Endothelial cell of umbilical vein (primary cell): ENCODE measurements at regions not wholly inside any gene's neighbourhood (a gene's known extent, or its start where the extent isn't known, plus 50 kb on each side); places are given as distances from the start of the nearest gene placed in this dataset.

Experiments used
- BruUV-seq: library from RNA; stranded (reverse); fragments of 400-500 nt; replicated peaks from 2 replicates; lab custom pipeline; 2021; lab: Mats Ljungman, UMichigan
- CTCF ChIA-PET: fragments of 300-600, 350-600 bp; sonication (Branson Sonifier 250); formaldehyde crosslinking; loops from one replicate; lab custom pipeline; 2021; ENCODE audit warnings: antibody characterized with exemption, inconsistent platforms; lab: Charles Lee
- POLR2A ChIA-PET: fragments of 300-600, 350-600 bp; sonication (Branson Sonifier 250); formaldehyde crosslinking; loops from one replicate; lab custom pipeline; 2021; ENCODE audit warnings: antibody characterized with exemption, inconsistent platforms; lab: Charles Lee
- DNase-seq: peaks from one replicate; pipeline ENCODE4 v3.0.0-alpha.2; 2011; ENCODE audit warnings: low read depth, low spot score
- FAIRE-seq: peaks from 2 replicates; lab custom pipeline; 2011; peaks lifted over from hg19 to GRCh38; lab: Jason Lieb, UNC
- H2AFZ ChIP-seq: 2 replicates; pipeline ENCODE4 v1.6.0; 2012; ENCODE audit warnings: low read depth, low read length, control low read depth, inconsistent platforms
- H3K27ac ChIP-seq: 2 replicates; pipeline ENCODE4 v1.5.1; 2011; ENCODE audit warnings: low read depth, mild to moderate bottlenecking, control low read depth, low read length, moderate library complexity; ENCODE audit not compliant: insufficient read depth
- H3K27me3 ChIP-seq, 2 experiments: 2 replicates each; pipeline versions ENCODE4 v1.6.0 to v1.6.1; 2011; ENCODE audit warnings: low read length in 2 of 2, mixed read lengths in 1 of 2; ENCODE audit not compliant: control insufficient read depth in 2 of 2, insufficient read depth in 2 of 2
- H3K36me3 ChIP-seq, 2 experiments: 2 replicates in 1 of 2; 3 replicates in 1 of 2; pipeline ENCODE4 v1.5.1; 2011; ENCODE audit warnings: low read length in 2 of 2, mild to moderate bottlenecking in 1 of 2, moderate library complexity in 1 of 2; ENCODE audit not compliant: control insufficient read depth in 2 of 2, insufficient read depth in 2 of 2; ENCODE audit errors: extremely low read depth in 1 of 2
- H3K4me1 ChIP-seq: 3 replicates; pipeline ENCODE4 v1.5.1; 2011; ENCODE audit warnings: mild to moderate bottlenecking, low read length; ENCODE audit not compliant: control insufficient read depth, insufficient read depth; ENCODE audit errors: extremely low read depth
- H3K4me2 ChIP-seq: 2 replicates; pipeline ENCODE4 v1.6.1; 2011; ENCODE audit warnings: low read length, control low read depth, mixed read lengths; ENCODE audit not compliant: insufficient read depth
- H3K4me3 ChIP-seq, 3 experiments: fragments of 200-600 bp in 1 of 3; sonication (generic), shearing (Covaris generic) in 1 of 3; replicated peaks in 1 of 3; 2 replicates each; pipeline ENCODE4 v1.5.1; 2011 to 2016; ENCODE audit warnings: control low read depth in 3 of 3, low read length in 3 of 3, mild to moderate bottlenecking in 2 of 3, inconsistent platforms in 1 of 3, low read depth in 1 of 3, moderate library complexity in 1 of 3; ENCODE audit not compliant: insufficient read depth in 1 of 3
- H3K79me2 ChIP-seq: 2 replicates; pipeline ENCODE4 v1.6.0; 2012; ENCODE audit warnings: low read length, inconsistent platforms; ENCODE audit not compliant: control insufficient read depth, insufficient read depth
- H3K9ac ChIP-seq: replicated peaks from 2 replicates; pipeline ENCODE3; 2011; ENCODE audit warnings: low read length, control low read depth; ENCODE audit not compliant: insufficient read depth; ENCODE audit errors: extremely low read depth
- H3K9me1 ChIP-seq: replicated peaks from 3 replicates; pipeline ENCODE4 v1.6.0; 2011; ENCODE audit warnings: mild to moderate bottlenecking, low read length; ENCODE audit not compliant: control insufficient read depth, insufficient read depth; ENCODE audit errors: extremely low read depth
- H3K9me3 ChIP-seq: replicated peaks from 2 replicates; pipeline ENCODE4 v1.5.1; 2012; ENCODE audit warnings: low read length, inconsistent platforms; ENCODE audit not compliant: control insufficient read depth, insufficient read depth
- H4K20me1 ChIP-seq: replicated peaks from 2 replicates; pipeline ENCODE3; 2011; ENCODE audit warnings: mild to moderate bottlenecking, low read length; ENCODE audit not compliant: control insufficient read depth, insufficient read depth; ENCODE audit errors: extremely low read depth
- CTCF ChIP-seq, 2 donors: IDR thresholded peaks; 1 replicate in 1 of 2; 2 replicates in 1 of 2; pipeline ENCODE4 v1.5.1; 2011; ENCODE audit warnings: low read length in 2 of 2, mild to moderate bottlenecking in 2 of 2, moderate library complexity in 2 of 2, control low read depth in 1 of 2, inconsistent platforms in 1 of 2, low read depth in 1 of 2; ENCODE audit not compliant: insufficient read depth in 1 of 2; ENCODE audit errors: extremely low read depth in 1 of 2
- EZH2 ChIP-seq: IDR thresholded peaks from 2 replicates; pipeline ENCODE4 v1.6.1; 2012; ENCODE audit warnings: borderline replicate concordance, low read depth, mild to moderate bottlenecking, moderate library complexity, low read length, inconsistent platforms; ENCODE audit not compliant: severe bottlenecking
- POLR2A ChIP-seq: IDR thresholded peaks from 2 replicates; pipeline ENCODE4 v1.6.1; 2012; ENCODE audit warnings: low read depth, mild to moderate bottlenecking, control low read depth, low read length
- dilution Hi-C: fragments of 300-500 bp; cut with MboI; formaldehyde crosslinking; loops from one replicate; pipeline ENCODE4 v1.15.0; 2019; ENCODE audit warnings: low sequenced_read_pairs; ENCODE audit not compliant: extremely low pct_ligation_motif_present
- intact Hi-C: fragments of 100-400 bp; cut with micrococcal nuclease; formaldehyde crosslinking; loops from one replicate; pipeline ENCODE4 v1.10.0; 2022

- no peak for TF ChIP-seq CTCF (IDR thresholded peaks at IDR 0.05; ENCODE audit: extremely low read depth in 1 of 2, insufficient read depth in 1 of 2, low read depth in 1 of 2, low read length in 2 of 2)
- no peak for TF ChIP-seq EZH2
- Histone ChIP-seq H3K4me1 (peaks cover 31% of the 10 kb centered on the region), H3K36me3 (no peaks in the 10 kb centered on the region), H2AFZ (no peak overlapping the region), H3K9me1 (no peaks in the 10 kb centered on the region), H3K4me2 (no peak overlapping the region), H3K9ac (no peak overlapping the region), H3K4me3 (no peak overlapping the region), H3K27me3 (no peaks in the 10 kb centered on the region), H3K79me2 (no peaks in the 10 kb centered on the region), H4K20me1 (no peaks in the 10 kb centered on the region), H3K27ac (no peak overlapping the region), H3K9me3 (no peaks in the 10 kb centered on the region)
- dilution Hi-C loops (no loop called here), intact Hi-C loops (loop anchor here (5.0 kb wide), 2 partner anchors 231 to 451 kb away; partner anchors contain the start of gene EMCN)
- FAIRE-seq: no peak
- no peak for DNase-seq
- no TSS peak for BruUV-seq
- ChIA-PET POLR2A (no interaction called here), CTCF (interaction anchor here (0.8 kb wide), 1 partner anchor 14 kb away, joined by 3 read pairs; no protein-coding TSS in a partner anchor)
These were observed 96.4 kb upstream of the DDIT4L start for GRCh38 chr4:100286636-100287035.

GRCh38 chr4:100285121-100285520, 94.9 kb upstream of the DDIT4L start:
- Histone ChIP-seq H3K27ac (no peak overlapping the region), H3K79me2 (no peaks in the 10 kb centered on the region), H3K27me3 (no peaks in the 10 kb centered on the region), H3K4me3 (no peak overlapping the region), H3K9ac (no peak overlapping the region), H3K4me1 (peaks cover 20% of the 10 kb centered on the region), H3K9me3 (no peaks in the 10 kb centered on the region), H4K20me1 (no peaks in the 10 kb centered on the region), H3K4me2 (no peak overlapping the region), H3K36me3 (no peaks in the 10 kb centered on the region), H3K9me1 (no peaks in the 10 kb centered on the region), H2AFZ (no peak overlapping the region)
- ChIA-PET POLR2A (no interaction called here), CTCF (no interaction called here)
- intact Hi-C loops: loop anchor here (5.0 kb wide), 2 partner anchors 232 to 452 kb away; partner anchors contain the start of gene EMCN
- no TSS peak for BruUV-seq
- no peak for TF ChIP-seq POLR2A
- no peak for DNase-seq
- FAIRE-seq: no peak
- dilution Hi-C loops: no loop called here
